GM10266 (cell line): ENCODE measurements at regions not wholly inside any gene's neighbourhood (a gene's known extent, or its start where the extent isn't known, plus 50 kb on each side); places are given as distances from the start of the nearest gene placed in this dataset.

Experiments
- DNase-seq: peaks from one replicate; pipeline ENCODE4 v3.0.0; 2012; ENCODE audit errors: extremely low spot score
- CTCF ChIP-seq: IDR thresholded peaks from 2 replicates; pipeline ENCODE4 v1.5.1; 2012; ENCODE audit warnings: mild to moderate bottlenecking, low read depth; ENCODE audit not compliant: control insufficient read depth, insufficient read depth; ENCODE audit errors: missing control alignments

- no peak for DNase-seq
- TF ChIP-seq CTCF: no peak
Observed at GRCh38 chr5:143479394-143479793, 75.9 kb upstream of the NR3C1 start.

DNA sequence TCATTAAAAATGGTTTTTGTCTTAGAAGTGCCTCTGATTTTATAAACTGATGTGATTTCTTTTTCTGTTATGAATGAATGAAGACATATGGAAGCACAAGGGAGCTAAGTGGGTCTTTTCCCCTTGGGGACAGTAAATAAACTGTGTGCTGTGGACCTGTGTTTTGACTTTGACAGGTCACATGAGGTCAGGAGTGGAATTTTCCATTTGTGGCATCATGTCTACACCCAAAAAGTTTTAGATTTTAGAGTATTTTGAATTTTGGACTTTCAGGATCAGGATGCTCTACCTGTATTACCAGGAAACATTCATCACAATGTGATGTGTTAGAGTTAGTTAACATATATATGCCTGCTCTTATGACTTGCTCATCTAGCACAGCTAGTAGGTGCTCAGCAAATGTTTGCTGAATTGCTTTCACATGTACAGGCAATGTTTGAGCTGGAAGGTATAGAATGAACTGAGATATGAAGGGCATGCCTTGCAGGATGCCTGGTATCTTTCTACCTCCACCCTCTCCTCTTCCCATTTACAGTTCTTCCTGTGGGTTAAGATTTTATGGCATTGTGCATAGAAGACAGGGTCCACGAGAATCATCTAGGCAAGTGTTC lies 73.2 kb upstream of the NR3C1 start:
- no peak for DNase-seq
- TF ChIP-seq CTCF: no peak

DNA sequence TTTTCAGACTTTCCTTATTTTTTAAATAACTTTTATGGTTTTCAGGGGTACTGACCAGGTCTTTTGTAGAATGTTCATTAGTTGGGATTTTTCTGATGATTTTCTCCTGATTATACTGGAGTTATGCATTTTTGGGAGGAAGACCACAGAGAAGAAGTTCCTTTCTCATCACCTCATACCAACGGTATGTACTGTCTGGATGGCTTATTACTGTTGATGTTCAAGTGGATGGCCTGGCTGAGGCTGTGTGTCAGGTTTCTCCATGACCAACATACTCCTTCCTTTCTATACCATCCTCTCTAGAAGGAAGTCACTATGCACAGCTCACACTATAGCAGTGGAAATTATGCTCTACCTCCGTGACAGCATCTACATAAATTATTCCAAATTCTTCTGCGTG lies 71.1 kb upstream of the NR3C1 start:
- no peak for TF ChIP-seq CTCF
- no peak for DNase-seq

GRCh38 chr5:143473481-143473880 lies 70.0 kb upstream of the NR3C1 start:
- no peak for DNase-seq
- no peak for TF ChIP-seq CTCF

GRCh38 chr5:143472576-143472975 lies 69.1 kb upstream of the NR3C1 start:
- no peak for TF ChIP-seq CTCF
- DNase-seq: no peak

DNA sequence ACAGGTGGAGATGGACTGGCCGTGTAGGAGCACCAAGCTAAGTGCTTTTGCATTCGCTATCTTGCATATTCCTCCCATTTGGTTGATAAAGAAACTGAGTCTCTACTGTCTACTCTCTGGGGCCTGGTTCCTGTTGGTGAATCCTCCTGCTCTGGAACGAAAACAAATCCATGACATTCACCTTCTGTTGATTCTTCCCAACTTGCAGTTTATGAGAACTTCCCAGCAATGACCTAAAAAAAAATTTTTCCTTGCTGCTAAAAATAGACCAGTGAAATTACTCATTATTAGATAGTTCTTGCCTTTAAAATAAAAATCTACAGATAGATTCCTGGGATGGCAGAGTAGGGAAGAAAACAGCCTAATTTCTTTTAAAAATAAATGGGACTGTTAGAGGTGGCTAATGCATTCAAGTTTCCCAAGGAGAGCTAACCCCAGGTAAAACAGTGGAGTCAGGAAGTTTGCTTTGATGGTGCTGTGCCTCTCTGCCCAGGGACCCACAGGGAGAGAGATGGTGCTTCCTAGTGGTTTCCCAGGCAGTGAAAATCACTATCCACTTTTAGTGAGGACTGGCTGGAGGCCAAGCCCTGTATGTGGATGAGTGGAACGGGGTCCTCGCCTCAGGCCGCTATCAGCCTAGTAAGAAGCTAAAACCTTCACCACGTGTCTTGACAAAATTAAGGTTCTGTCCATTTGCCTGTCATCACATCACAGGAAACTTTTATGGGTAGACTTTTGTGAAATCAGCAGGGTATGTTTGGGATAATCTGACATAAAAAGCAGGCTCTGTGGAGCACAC lies 68.4 kb upstream of the NR3C1 start:
- DNase-seq: no peak
- TF ChIP-seq CTCF: no peak

DNA sequence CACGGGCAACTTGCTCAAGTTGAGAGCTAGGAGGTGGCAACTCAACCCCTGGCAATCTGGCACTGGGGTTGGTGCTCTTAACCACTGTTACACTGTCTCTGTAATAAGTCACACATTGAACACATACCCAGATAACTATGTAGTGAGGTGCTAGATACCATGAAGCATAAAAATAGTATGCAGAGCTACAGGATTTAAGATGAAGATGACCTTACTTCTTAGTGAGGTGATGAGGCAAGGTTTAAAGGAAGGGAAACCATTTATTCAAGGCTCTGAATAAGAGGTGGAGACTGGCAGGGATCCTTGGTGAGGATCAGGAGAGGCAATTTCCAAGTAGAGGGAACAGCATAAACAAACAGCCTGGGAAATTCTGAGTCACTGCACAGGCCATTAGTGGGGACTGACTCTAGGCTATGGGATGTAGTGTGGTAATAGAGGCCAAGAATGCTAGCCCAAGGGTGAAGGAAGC lies 67.6 kb upstream of the NR3C1 start:
- DNase-seq: no peak
- TF ChIP-seq CTCF: no peak
